Ramos (cell line): ENCODE measurements at regions not wholly inside any gene's neighbourhood (a gene's known extent, or its start where the extent isn't known, plus 50 kb on each side); places are given as distances from the start of the nearest gene placed in this dataset.

Experiments used
- in situ Hi-C: fragments of 300-500 bp; cut with MboI; formaldehyde crosslinking; loops from one replicate; pipeline ENCODE4 v1.14.3; 2022; ENCODE audit warnings: low sequenced_read_pairs; ENCODE audit not compliant: unreplicated experiment

GRCh38 chr10:78775891-78776290 is 292.9 kb upstream of the ZMIZ1 start:
- in situ Hi-C loops, result no loop called here

DNA sequence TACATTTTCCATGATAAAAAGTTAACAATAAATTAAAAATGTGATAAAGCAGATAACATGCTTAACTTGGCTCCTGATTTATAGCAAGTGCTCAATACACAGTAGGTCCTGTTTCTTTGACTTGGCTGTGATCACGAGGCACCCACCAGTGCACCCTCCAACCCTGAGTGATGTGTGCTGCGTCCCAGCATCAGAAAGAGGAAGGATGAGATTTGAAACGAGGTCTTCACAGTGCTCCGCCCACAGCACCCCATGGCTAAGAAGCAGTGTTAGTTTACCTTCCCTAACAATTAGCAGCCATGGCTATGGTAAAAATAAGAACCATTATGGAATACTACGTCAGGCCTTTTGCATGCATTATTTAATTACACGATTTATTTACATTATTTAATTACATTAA is 292.0 kb upstream of the ZMIZ1 start:
- in situ Hi-C loops, result no loop called here

- in situ Hi-C loops, result no loop called here
Observed at GRCh38 chr10:78777466-78777865, 291.3 kb upstream of the ZMIZ1 start.

GRCh38 chr10:78777867-78778266 is 290.9 kb upstream of the ZMIZ1 start:
- in situ Hi-C loops, result no loop called here

- in situ Hi-C loops, result no loop called here
Observed at GRCh38 chr10:78778444-78779338, 290.1 kb upstream of the ZMIZ1 start.

DNA sequence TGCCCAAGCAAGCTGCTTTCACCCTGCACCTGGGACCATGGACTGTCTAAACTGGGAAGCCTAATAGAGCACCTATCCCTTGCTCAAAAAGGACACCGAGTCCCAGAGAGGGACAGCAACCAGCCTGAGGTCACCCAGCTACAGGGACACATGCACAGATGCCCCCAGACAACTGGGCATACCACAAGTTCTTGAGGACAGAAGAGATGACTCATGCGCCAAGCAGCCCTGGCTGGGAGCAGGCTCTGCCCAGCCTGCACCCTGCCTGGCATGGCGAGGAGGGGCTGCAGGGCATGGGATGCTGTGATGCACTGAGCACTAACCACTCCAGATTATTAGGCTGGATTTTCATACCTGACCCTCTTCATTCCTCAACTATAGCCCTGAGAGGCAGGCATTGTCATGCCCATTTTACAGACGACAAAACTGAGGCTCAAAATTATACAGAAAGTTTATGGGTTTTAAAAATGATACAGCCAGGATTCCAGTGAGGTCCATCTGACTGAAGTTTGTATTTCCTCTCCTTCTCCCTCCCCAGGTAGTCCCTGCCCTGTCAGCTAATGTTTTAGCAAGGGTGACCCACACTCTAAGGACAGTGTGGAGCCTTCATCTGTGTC is 289.3 kb upstream of the ZMIZ1 start:
- in situ Hi-C loops, result no loop called here

- in situ Hi-C loops, result no loop called here
Observed at GRCh38 chr10:78780551-78780961, 288.2 kb upstream of the ZMIZ1 start.

DNA sequence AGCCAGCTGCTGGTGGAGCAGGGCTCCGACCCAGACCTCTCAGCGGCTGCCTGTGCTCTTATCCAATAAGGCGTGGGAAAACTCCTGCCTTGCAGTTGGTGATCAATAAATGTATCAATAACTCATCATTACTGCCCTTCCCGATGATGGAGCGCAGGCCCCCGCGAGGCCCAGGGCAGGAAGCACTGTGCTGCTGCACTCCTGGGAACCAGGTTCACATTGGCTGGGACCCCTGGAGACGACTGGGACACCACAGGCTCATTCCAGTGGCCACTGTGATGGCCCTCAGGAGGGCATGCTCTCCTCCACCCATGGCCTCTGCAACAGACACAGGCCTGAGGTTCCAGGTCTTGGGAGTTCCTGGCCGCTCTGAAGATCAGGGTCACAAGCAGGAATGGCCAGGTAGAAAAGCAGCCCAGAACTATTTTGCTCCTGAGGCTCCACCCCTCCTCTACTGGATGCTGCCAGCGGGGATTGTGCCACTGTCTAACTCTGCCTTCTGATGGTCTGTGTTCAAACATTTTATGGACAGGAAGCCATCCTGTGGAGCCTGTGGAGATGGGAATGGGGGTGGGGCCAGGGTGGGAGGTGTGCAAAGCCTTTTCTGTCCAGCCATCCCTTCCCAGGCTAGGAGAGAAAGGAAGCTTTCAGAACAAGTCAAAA is 287.4 kb upstream of the ZMIZ1 start:
- in situ Hi-C loops, result no loop called here

GRCh38 chr10:78781991-78782390 is 286.8 kb upstream of the ZMIZ1 start:
- in situ Hi-C loops, result no loop called here

DNA sequence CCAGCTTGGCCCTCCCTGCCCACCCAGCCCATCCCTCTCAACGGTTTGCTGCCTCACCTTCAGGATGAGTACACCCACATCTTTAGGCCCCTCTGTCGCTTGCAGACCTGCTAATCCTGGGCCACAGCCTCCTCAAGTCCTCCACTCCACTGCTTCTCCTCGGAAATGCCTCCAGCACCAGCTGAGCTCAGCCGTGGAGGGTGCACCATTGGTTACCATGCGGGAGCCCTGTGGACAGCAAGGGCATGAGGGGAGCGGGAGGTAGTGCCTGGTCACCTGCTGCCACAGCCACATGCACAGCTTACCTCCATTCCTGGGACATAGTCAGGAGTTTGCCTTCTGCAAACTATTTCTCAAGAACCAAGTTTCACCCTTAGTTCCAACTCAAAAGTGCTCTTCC is 286.3 kb upstream of the ZMIZ1 start:
- in situ Hi-C loops, result no loop called here

GRCh38 chr10:78783753-78784152 is 285.0 kb upstream of the ZMIZ1 start:
- in situ Hi-C loops, result no loop called here

- in situ Hi-C loops, result no loop called here
Observed at GRCh38 chr10:78784546-78784945, 284.2 kb upstream of the ZMIZ1 start.

DNA sequence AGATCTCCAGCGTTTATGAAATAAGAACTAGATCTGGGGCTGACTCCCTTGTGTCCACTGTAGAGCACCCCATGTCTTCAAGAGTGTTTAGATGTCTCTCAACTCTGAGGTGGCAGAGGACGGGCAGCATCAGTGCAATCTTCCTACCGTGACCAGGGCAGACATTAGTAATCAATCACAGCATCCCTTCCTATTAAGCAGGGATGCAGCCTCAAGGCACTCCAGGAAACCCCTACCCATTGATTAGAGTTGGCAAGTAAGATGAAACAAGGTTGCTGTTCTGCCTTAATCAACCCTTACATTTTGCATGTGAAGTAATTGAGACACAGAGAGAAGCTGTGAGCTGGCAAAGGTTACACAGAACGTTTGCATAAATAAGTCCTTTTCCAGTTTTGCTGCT is 283.7 kb upstream of the ZMIZ1 start:
- in situ Hi-C loops, result no loop called here

- in situ Hi-C loops, result no loop called here
Observed at GRCh38 chr10:78785991-78786390, 282.8 kb upstream of the ZMIZ1 start.

DNA sequence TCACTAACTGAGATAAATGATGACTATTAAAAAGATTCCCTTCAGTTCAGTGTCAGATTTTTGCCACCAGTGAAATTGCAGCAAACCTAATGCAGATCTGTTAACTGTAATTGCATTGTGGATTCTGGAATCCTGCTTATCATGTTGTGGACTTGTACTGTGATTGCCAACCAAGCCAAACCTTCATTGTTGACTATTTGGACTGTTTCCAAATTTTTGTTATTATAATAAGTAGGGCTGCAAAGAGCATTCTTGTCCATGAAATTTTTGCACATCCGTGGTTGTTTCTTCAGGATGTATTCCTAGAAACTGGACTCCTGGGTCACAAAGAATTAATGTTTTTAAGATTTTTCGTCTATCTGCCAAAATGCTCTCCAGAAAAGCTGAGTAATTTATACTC is 281.6 kb upstream of the ZMIZ1 start:
- in situ Hi-C loops, result no loop called here

- in situ Hi-C loops, result no loop called here
Observed at GRCh38 chr10:78794736-78795455, 273.9 kb upstream of the ZMIZ1 start.

GRCh38 chr10:78798976-78799730 is 269.6 kb upstream of the ZMIZ1 start:
- in situ Hi-C loops, result no loop called here

DNA sequence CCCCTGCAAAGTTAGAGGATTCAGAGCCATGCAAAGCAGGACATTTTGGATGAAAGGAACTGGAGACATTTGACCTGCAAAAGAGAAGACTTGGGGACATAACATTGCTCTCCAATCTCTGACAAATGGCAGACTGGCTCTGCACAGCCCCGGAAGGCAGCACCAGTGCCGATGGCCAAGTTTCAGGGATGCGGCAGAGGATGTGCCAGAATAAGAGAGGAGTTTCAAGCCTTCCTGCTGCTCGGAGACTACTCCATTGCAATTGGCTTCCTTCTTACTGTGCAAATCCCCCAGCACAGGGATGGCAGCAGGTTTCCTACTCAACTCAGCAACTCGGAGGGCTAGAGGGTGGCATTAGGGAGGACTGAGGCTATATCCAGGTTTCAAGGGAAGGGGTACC is 268.8 kb upstream of the ZMIZ1 start:
- in situ Hi-C loops, result no loop called here

- in situ Hi-C loops, result no loop called here
Observed at GRCh38 chr10:78800535-78801320, 268.0 kb upstream of the ZMIZ1 start.
